ENCODE measurements at regions not wholly inside any gene's neighbourhood (a gene's known extent, or its start where the extent isn't known, plus 50 kb on each side); places are given as distances from the start of the nearest gene placed in this dataset.
"Not testable (repeated sequence)": the region's sequence is repeated elsewhere in the genome, so short reads cannot be mapped to it uniquely, and the experiment has no call there.

GRCh38 chr17:77801545-77802332 is 156.8 kb upstream of the TNRC6C start:
- H3K36me3 Mint-ChIP-seq (ENCODE audit: unreplicated experiment), result no peaks in the 10 kb centered on the region
- H3K9me3 Mint-ChIP-seq (ENCODE audit: unreplicated experiment), result no peaks in the 10 kb centered on the region
- H3K4me3 Mint-ChIP-seq (ENCODE audit: unreplicated experiment), result no peak overlapping the region
- DNase-seq (ENCODE audit: extremely low spot score, unreplicated experiment), result no peak
- no peak overlapping the region for H3K27ac Mint-ChIP-seq (ENCODE audit: unreplicated experiment)
- H3K27me3 Mint-ChIP-seq (ENCODE audit: unreplicated experiment), result peaks cover 51% of the 10 kb centered on the region
- peaks cover 3% of the 10 kb centered on the region for H3K4me1 Mint-ChIP-seq (ENCODE audit: unreplicated experiment)
- TF ChIP-seq CTCF (IDR thresholded peaks at IDR 0.05), result no peak

GRCh38 chr17:77802333-77802615 is 156.2 kb upstream of the TNRC6C start:
- Mint-ChIP-seq H3K27me3 (ENCODE audit: unreplicated experiment) (peaks cover 54% of the 10 kb centered on the region), H3K27ac (ENCODE audit: unreplicated experiment) (no peak overlapping the region), H3K9me3 (ENCODE audit: unreplicated experiment) (no peaks in the 10 kb centered on the region), H3K36me3 (ENCODE audit: unreplicated experiment) (no peaks in the 10 kb centered on the region), H3K4me1 (ENCODE audit: unreplicated experiment) (peaks cover 3% of the 10 kb centered on the region), H3K4me3 (ENCODE audit: unreplicated experiment) (no peak overlapping the region)
- no peak for TF ChIP-seq CTCF (IDR thresholded peaks at IDR 0.05)
- DNase-seq (ENCODE audit: extremely low spot score, unreplicated experiment), result no peak

GRCh38 chr17:77802811-77803220 is 155.7 kb upstream of the TNRC6C start:
- H3K36me3 Mint-ChIP-seq (ENCODE audit: unreplicated experiment), result no peaks in the 10 kb centered on the region
- peaks cover 3% of the 10 kb centered on the region for H3K4me1 Mint-ChIP-seq (ENCODE audit: unreplicated experiment)
- no peak for DNase-seq (ENCODE audit: extremely low spot score, unreplicated experiment)
- H3K9me3 Mint-ChIP-seq (ENCODE audit: unreplicated experiment), result no peaks in the 10 kb centered on the region
- H3K27me3 Mint-ChIP-seq (ENCODE audit: unreplicated experiment), result peaks cover 51% of the 10 kb centered on the region
- no peak for TF ChIP-seq CTCF (IDR thresholded peaks at IDR 0.05)
- H3K4me3 Mint-ChIP-seq (ENCODE audit: unreplicated experiment), result no peak overlapping the region
- H3K27ac Mint-ChIP-seq (ENCODE audit: unreplicated experiment), result peak overlapping the region; percentile 21

- DNase-seq (ENCODE audit: extremely low spot score, unreplicated experiment), result no peak
- Mint-ChIP-seq H3K27me3 (ENCODE audit: unreplicated experiment) (peaks cover 54% of the 10 kb centered on the region), H3K4me3 (ENCODE audit: unreplicated experiment) (no peak overlapping the region), H3K27ac (ENCODE audit: unreplicated experiment) (no peak overlapping the region), H3K36me3 (ENCODE audit: unreplicated experiment) (no peaks in the 10 kb centered on the region), H3K9me3 (ENCODE audit: unreplicated experiment) (no peaks in the 10 kb centered on the region), H3K4me1 (ENCODE audit: unreplicated experiment) (peaks cover 3% of the 10 kb centered on the region)
- TF ChIP-seq CTCF (IDR thresholded peaks at IDR 0.05), result no peak
Observed at GRCh38 chr17:77803726-77804125, 154.8 kb upstream of the TNRC6C start.

- no peaks in the 10 kb centered on the region for H3K9me3 Mint-ChIP-seq (ENCODE audit: unreplicated experiment)
- no peaks in the 10 kb centered on the region for H3K36me3 Mint-ChIP-seq (ENCODE audit: unreplicated experiment)
- H3K4me1 Mint-ChIP-seq (ENCODE audit: unreplicated experiment), result peaks cover 3% of the 10 kb centered on the region
- no peak for TF ChIP-seq CTCF (IDR thresholded peaks at IDR 0.05)
- no peak overlapping the region for H3K27ac Mint-ChIP-seq (ENCODE audit: unreplicated experiment)
- peaks cover 49% of the 10 kb centered on the region for H3K27me3 Mint-ChIP-seq (ENCODE audit: unreplicated experiment)
- H3K4me3 Mint-ChIP-seq (ENCODE audit: unreplicated experiment), result no peak overlapping the region
- no peak for DNase-seq (ENCODE audit: extremely low spot score, unreplicated experiment)
Observed at GRCh38 chr17:77804796-77805426, 153.6 kb upstream of the TNRC6C start.

- not testable (repeated sequence) for H3K9me3 Mint-ChIP-seq (ENCODE audit: unreplicated experiment); H3K36me3 Mint-ChIP-seq (ENCODE audit: unreplicated experiment); H3K27ac Mint-ChIP-seq (ENCODE audit: unreplicated experiment); H3K4me1 Mint-ChIP-seq (ENCODE audit: unreplicated experiment); H3K4me3 Mint-ChIP-seq (ENCODE audit: unreplicated experiment); DNase-seq (ENCODE audit: extremely low spot score, unreplicated experiment)
- peaks cover 41% of the 10 kb centered on the region for H3K27me3 Mint-ChIP-seq (ENCODE audit: unreplicated experiment)
Observed at GRCh38 chr17:77805970-77806369, 152.5 kb upstream of the TNRC6C start.

Measured in osteocyte (in vitro differentiated cells).